GOT3 (cell line): ENCODE measurements at regions not wholly inside any gene's neighbourhood (a gene's known extent, or its start where the extent isn't known, plus 50 kb on each side); places are given as distances from the start of the nearest gene placed in this dataset.

Experiments
- DNase-seq: peaks from one replicate; lab custom pipeline; 2025; ENCODE audit warnings: mixed read lengths; lab: John Stamatoyannopoulos, UW

- DNase-seq = no peak
These were observed 408.8 kb upstream of the C2CD4B start for GRCh38 chr15:62573876-62574275.

GRCh38 chr15:62578546-62578945 is 413.5 kb upstream of the C2CD4B start:
- DNase-seq = no peak

DNA sequence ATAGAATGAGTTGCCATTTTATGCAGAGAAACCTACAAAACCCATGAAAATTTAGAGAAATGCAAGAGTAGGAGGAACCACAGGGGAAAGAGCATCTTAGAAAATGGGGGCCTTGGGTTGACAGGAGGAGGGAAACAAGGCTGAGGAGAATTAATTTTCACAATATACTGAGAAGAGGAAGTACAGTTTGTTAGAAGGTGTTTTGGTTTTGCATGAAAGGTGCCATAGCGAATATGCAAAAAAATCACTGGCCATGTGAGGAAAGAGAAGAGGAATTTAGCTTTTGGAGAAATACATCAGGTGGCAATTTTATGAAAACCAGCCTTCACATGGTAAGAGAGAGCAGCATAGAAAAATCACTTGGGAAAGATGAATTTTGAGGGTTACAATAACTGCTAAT is 413.9 kb upstream of the C2CD4B start:
- DNase-seq = no peak

- DNase-seq = no peak
These were observed 414.8 kb upstream of the C2CD4B start for GRCh38 chr15:62579842-62580241.

GRCh38 chr15:62582580-62582979 is 417.5 kb upstream of the C2CD4B start:
- no peak for DNase-seq

DNA sequence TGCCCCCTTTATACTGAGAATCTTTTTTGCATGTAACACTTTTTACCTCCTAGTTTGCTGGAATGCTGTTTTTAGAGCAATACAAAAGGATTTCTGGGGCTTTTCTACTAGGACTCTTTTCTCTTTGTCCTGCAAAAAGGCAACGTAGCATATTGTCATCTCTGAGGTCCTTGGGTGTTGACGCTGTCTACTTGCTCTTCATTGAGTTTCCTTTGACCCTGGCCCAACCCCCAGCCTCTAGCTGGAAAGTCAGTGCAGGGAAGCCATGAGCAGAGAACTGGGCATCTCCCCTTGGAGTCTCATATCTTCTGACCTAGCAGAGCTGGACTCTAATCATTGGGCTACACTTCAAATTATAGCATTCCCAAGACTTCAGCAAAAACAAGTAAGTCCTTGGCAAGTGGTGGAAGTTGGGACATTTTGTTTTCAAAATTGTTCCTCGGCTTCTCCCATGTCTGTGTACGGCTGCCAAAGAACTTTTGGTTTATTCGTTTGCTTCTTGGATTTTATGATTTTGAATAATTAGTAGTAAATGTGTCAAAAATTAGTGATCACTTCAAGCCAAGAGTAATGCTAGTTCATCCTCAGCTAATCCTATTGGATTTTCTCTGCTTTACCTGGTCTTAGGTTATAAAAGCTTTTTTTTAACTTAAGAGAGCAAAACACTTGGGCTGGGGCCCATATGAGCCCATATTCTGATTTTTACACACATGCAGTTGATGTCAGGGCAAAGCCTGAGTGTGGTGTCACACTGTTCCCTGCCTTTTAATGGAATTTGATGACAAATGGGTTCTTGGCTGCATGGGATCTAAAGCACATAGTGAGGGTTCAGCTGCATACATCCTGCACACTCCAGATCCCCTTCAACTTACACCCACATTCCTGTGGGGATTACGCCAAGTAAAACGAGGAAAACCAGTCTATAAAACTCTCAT is 419.5 kb upstream of the C2CD4B start:
- DNase-seq = no peak

DNA sequence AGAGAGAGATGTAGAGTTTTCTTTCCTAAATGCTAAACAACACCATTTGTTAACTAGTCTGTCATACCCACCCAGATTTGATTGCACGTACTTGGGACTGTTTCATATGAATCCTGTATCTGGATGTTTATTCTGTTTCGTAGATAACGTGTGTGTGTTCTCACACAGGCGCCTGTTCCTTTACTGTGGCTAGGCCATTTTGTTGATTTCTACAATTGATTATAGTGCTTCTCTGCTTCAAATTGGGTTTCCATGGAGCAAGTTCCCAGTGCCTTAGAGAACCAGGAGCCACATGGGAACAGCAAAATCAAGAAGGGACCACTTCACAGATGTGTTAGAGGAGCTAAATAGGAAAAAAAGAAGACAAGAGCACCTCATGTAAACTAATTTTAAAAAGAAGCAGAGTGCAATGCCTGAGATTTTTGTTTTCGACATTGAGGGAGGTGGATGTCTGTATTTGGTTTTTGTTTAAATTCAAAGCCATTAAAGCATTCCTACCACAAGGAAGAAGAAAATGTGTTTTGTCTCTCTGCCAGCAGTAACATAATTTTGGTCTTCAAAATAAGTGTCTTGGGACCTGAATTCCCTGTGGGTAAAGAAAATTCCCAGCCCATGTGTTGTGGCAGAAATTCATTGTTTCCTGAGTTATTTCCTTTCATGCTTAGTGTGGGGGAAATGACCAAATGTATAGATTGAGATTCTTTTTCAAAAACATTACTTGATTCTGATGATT is 424.0 kb upstream of the C2CD4B start:
- DNase-seq = no peak

DNA sequence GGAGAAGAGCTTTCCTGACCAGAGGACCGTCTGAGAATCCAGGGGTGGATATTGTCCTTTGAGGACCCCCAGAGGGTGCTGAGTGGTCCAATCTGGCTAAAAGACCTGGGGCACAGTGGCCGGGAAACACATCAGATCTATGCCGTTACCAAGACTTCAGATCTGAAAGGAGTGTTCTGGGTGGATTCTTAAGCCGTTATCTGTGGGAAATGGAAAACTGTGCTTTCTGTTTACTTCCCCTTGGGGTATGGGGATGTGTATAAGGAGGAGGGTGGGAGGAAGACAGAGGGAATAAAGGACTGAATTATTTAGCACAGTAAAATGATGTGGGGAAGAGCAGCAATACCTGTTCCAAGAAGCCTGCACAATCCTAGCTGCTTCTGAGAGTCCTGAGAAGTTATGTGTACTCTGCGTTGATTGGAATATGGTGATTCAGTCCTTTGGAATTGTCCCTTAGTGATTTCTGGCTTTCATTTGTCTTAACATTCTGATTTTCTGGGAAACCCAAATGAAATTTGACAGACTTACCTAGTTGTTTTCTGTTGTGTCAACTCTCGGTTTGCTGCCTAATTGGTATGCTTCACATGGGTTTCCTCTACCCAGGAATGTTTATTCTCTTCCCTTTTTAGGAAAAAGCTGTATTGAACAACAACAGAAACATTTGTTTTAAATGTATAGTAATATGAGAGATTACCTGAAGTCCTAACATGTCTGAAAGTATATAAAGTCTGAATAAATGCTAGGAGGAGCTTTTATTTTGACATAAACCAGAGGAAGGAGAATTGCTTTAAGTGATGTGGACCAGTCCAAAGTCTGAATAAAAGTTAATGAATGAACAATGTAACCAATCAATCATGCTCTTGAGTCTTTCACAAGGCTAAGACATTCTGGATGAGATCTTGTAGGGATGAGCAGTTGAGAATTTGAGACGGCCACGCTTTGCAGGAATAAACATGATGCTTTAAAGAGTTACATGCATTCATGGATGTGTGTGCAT is 427.1 kb upstream of the C2CD4B start:
- no peak for DNase-seq

DNA sequence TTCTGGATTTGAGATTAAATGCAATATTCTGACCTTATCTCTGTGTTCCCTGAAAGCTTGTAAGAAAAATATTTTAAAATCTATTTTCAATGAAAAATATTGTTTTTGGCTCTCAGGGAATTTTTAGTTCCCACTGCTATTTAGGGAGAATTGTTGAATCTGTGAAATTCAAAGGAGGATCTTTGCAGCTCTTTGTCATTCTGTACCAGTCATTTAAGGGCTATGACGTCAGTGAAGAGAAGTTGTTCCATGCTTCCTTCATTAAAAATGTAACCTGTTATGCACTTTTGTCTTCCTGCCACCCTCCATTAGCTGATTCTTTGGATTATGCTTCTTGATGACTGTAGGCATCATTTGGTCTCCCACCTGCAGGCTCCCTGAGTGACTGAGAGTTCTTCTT is 427.8 kb upstream of the C2CD4B start:
- no peak for DNase-seq

- DNase-seq = no peak
These were observed 428.8 kb upstream of the C2CD4B start for GRCh38 chr15:62593681-62594399.

- DNase-seq = no peak
These were observed 433.1 kb upstream of the C2CD4B start for GRCh38 chr15:62598217-62598616.

DNA sequence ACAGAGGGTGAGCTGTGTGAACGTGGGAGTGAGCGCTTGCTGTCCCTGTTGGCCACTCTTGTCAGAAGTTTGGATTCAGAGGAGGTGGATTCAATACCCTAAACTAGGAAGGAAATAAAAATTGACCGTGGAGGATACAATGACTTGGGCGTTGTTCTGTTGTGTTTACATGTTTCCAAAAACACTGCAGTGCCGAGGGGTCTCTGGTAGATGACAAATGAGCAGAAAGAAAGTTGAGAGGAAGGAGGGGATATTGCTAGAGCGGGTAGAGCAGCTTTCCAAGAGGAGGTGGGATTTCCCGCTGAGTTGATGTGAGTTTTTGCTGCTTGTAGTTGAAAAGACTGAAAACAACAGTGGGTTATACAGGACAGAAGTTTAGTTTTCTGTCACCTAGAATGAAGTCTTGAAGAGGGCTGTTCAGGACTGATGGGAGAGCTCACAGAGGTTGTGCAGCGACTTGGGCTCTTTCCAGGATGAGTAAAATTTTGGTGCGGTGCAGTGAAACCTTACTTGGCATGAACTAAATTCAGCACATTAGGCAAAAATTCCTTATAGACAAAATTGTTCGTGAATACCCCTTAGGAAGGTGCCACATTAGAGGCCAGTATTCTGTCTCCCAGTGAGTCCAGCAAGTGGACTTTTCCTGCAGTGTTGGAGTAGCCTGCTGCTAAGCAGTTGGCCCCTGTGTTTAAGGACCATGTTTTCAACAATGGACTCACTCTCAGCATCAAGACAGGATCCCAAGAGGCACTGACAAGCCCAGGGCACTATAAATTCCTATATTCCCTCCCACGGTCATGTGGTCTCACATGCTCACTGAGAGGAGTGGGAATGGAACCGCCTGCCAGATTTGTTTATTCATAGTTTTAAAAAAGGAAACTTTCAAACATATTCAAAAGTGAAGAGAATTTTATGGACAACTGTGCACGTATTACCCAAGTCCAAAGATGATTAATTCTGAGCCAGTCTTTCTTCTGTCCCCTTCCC is 435.0 kb upstream of the C2CD4B start:
- no peak for DNase-seq

GRCh38 chr15:62601777-62602545 is 436.9 kb upstream of the C2CD4B start:
- no peak for DNase-seq

- peak; percentile 4 for DNase-seq
These were observed 438.7 kb upstream of the C2CD4B start for GRCh38 chr15:62603742-62604141.

DNA sequence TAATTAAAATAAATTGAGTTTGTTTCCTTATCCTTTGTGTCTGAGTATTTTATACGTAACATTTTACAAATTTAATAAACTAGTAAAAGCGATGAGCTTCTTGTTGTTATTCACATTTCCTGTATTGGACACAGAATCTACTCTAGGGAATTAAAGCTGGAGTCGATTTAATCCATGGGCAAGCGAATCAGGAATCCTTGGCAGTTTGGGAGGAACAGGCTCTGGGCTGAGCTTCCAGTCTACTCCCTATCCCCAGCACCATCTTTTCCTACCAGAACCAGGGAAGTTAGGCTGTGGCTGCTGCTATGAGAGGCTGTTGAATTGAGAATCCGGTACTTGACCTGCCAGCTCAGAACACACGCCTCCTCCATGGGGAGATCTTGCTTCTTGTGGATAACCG is 437.3 kb upstream of the TPM1 start:
- no peak for DNase-seq

- peak; percentile 43 for DNase-seq
These were observed 436.0 kb upstream of the TPM1 start for GRCh38 chr15:62606376-62607113.

GRCh38 chr15:62607114-62607462 is 435.5 kb upstream of the TPM1 start:
- no peak for DNase-seq

GRCh38 chr15:62607643-62608042 is 434.9 kb upstream of the TPM1 start:
- DNase-seq = no peak

DNA sequence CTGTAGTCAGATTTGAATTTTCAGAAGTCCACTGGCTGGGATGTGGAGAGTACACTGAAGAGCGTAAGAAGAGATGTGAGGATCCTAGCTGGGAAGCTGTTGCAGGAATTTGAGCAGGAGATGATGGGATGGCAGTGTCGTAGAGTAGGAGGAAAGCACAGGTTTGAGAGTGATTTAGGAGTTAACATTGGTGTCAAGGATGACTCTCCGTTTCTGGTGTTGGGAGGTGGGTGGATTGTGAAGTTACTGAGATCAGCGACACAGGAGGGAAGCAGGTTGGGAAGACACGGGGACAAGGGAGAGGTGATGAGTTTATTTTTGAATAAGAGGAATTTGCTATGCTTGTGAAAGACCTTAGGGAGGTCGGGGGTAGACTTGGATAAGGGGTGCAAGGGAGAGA is 434.2 kb upstream of the TPM1 start:
- no peak for DNase-seq
